ENCODE measurements at regions not wholly inside any gene's neighbourhood (a gene's known extent, or its start where the extent isn't known, plus 50 kb on each side); places are given as distances from the start of the nearest gene placed in this dataset.

GRCh38 chr5:101688156-101688555 is 607.9 kb downstream of the SLCO4C1 start:
- POLR2A ChIA-PET = no interaction called here
- no peak overlapping the region for H3K27ac Mint-ChIP-seq (ENCODE audit: unreplicated experiment)

GRCh38 chr5:101687349-101687985 is 608.6 kb downstream of the SLCO4C1 start:
- Histone ChIP-seq H3K9me3 (no peaks in the 10 kb centered on the region), H3K4me1 (no peaks in the 10 kb centered on the region), H3K4me3 (ENCODE audit: low read depth, low read length) (no peak overlapping the region), H3K36me3 (ENCODE audit: control insufficient read depth, insufficient read depth, low read length) (no peaks in the 10 kb centered on the region), H3K27me3 (replicated peaks; ENCODE audit: control insufficient read depth, insufficient read depth, low read length) (no peaks in the 10 kb centered on the region)
- POLR2A ChIA-PET = no interaction called here
- intact Hi-C loops (cut with micrococcal nuclease; ENCODE audit: unreplicated experiment) = no loop called here
- no peak for TF ChIP-seq CTCF (IDR thresholded peaks at IDR 0.05; ENCODE audit: insufficient read depth in 1 of 2, low read depth in 1 of 2, low read length in 1 of 2, severe bottlenecking in 1 of 2, unreplicated experiment in 1 of 2)
- no TSS peak for BruUV-seq (replicated peaks)
- Mint-ChIP-seq H3K4me1 (ENCODE audit: low read depth, unreplicated experiment) (no peaks in the 10 kb centered on the region), H3K27ac (ENCODE audit: unreplicated experiment) (no peak overlapping the region), H3K9me3 (ENCODE audit: unreplicated experiment) (no peaks in the 10 kb centered on the region), H3K36me3 (ENCODE audit: insufficient read depth, unreplicated experiment) (no peaks in the 10 kb centered on the region), H3K27me3 (ENCODE audit: insufficient read depth, unreplicated experiment) (no peaks in the 10 kb centered on the region), H3K4me3 (ENCODE audit: unreplicated experiment) (no peak overlapping the region)
- CTCF ChIA-PET = interaction anchor here (0.8 kb wide), 1 partner anchor 9 kb away, joined by 3 read pairs; no protein-coding TSS in a partner anchor
- DNase-seq = no peak

More at GRCh38 chr5:101688156-101688555, 607.9 kb downstream of the SLCO4C1 start:
- no peaks in the 10 kb centered on the region for H3K36me3 ChIP-seq (ENCODE audit: control insufficient read depth, insufficient read depth, low read length)
- CTCF ChIA-PET = no interaction called here
- H3K9me3 ChIP-seq = no peaks in the 10 kb centered on the region
- Mint-ChIP-seq H3K4me1 (ENCODE audit: low read depth, unreplicated experiment) (no peaks in the 10 kb centered on the region), H3K4me3 (ENCODE audit: unreplicated experiment) (no peak overlapping the region), H3K36me3 (ENCODE audit: insufficient read depth, unreplicated experiment) (no peaks in the 10 kb centered on the region), H3K27me3 (ENCODE audit: insufficient read depth, unreplicated experiment) (no peaks in the 10 kb centered on the region), H3K9me3 (ENCODE audit: unreplicated experiment) (no peaks in the 10 kb centered on the region)
- no peaks in the 10 kb centered on the region for H3K27me3 ChIP-seq (replicated peaks; ENCODE audit: control insufficient read depth, insufficient read depth, low read length)
- DNase-seq = no peak
- H3K4me1 ChIP-seq = no peaks in the 10 kb centered on the region
- intact Hi-C loops (cut with micrococcal nuclease; ENCODE audit: unreplicated experiment) = no loop called here
- TF ChIP-seq CTCF (IDR thresholded peaks at IDR 0.05; ENCODE audit: insufficient read depth in 1 of 2, low read depth in 1 of 2, low read length in 1 of 2, severe bottlenecking in 1 of 2, unreplicated experiment in 1 of 2) = no peak
- no peak overlapping the region for H3K4me3 ChIP-seq (ENCODE audit: low read depth, low read length)
- no TSS peak for BruUV-seq (replicated peaks)

GRCh38 chr5:101686536-101687157 is 609.4 kb downstream of the SLCO4C1 start:
- no peaks in the 10 kb centered on the region for H3K9me3 Mint-ChIP-seq (ENCODE audit: unreplicated experiment)
- no TSS peak for BruUV-seq (replicated peaks)
- POLR2A ChIA-PET = no interaction called here
- no peak for TF ChIP-seq CTCF (IDR thresholded peaks at IDR 0.05; ENCODE audit: insufficient read depth in 1 of 2, low read depth in 1 of 2, low read length in 1 of 2, severe bottlenecking in 1 of 2, unreplicated experiment in 1 of 2)
- no peaks in the 10 kb centered on the region for H3K27me3 ChIP-seq (replicated peaks; ENCODE audit: control insufficient read depth, insufficient read depth, low read length)
- H3K36me3 Mint-ChIP-seq (ENCODE audit: insufficient read depth, unreplicated experiment) = no peaks in the 10 kb centered on the region
- no peak overlapping the region for H3K4me3 ChIP-seq (ENCODE audit: low read depth, low read length)
- no peak for DNase-seq
- H3K4me1 ChIP-seq = no peaks in the 10 kb centered on the region
- H3K4me1 Mint-ChIP-seq (ENCODE audit: low read depth, unreplicated experiment) = no peaks in the 10 kb centered on the region
- intact Hi-C loops (cut with micrococcal nuclease; ENCODE audit: unreplicated experiment) = no loop called here
- H3K9me3 ChIP-seq = no peaks in the 10 kb centered on the region
- CTCF ChIA-PET = interaction anchor here (0.8 kb wide), 1 partner anchor 8 kb away, joined by 3 read pairs; no protein-coding TSS in a partner anchor
- no peaks in the 10 kb centered on the region for H3K36me3 ChIP-seq (ENCODE audit: control insufficient read depth, insufficient read depth, low read length)
- no peak overlapping the region for H3K27ac Mint-ChIP-seq (ENCODE audit: unreplicated experiment)
- H3K27me3 Mint-ChIP-seq (ENCODE audit: insufficient read depth, unreplicated experiment) = no peaks in the 10 kb centered on the region
- H3K4me3 Mint-ChIP-seq (ENCODE audit: unreplicated experiment) = no peak overlapping the region
